ENCODE measurements at regions not wholly inside any gene's neighbourhood (a gene's known extent, or its start where the extent isn't known, plus 50 kb on each side); places are given as distances from the start of the nearest gene placed in this dataset.

GRCh38 chr5:72005671-72006070 is 101.6 kb upstream of the MAP1B start:
- Histone ChIP-seq H3K9ac (ENCODE audit: low read depth, low read length) (no peak overlapping the region), H3K27ac (ENCODE audit: low read depth, low read length) (no peak overlapping the region), H3K4me1 (ENCODE audit: insufficient read depth, low read length) (peaks cover 20% of the 10 kb centered on the region)

GRCh38 chr5:72006361-72006760 is 100.9 kb upstream of the MAP1B start:
- no peak overlapping the region for H3K4me3 ChIP-seq (ENCODE audit: low read length)
- WGBS = 41% methylated on average over 1 of the region's 1 CpG
- no peak overlapping the region for H3K9ac ChIP-seq (ENCODE audit: low read depth, low read length)
- no peaks in the 10 kb centered on the region for H3K27me3 ChIP-seq (ENCODE audit: insufficient read depth, low read length)
- no peaks in the 10 kb centered on the region for H3K36me3 ChIP-seq (ENCODE audit: insufficient read depth, low read length)
- no peaks in the 10 kb centered on the region for H3K9me3 ChIP-seq (ENCODE audit: insufficient read depth, low read depth, low read length)
- peaks cover 20% of the 10 kb centered on the region for H3K4me1 ChIP-seq (ENCODE audit: insufficient read depth, low read length)
- no peak overlapping the region for H3K27ac ChIP-seq (ENCODE audit: low read depth, low read length)

More at GRCh38 chr5:72005671-72006070, 101.6 kb upstream of the MAP1B start:
- Histone ChIP-seq H3K36me3 (ENCODE audit: insufficient read depth, low read length) (no peaks in the 10 kb centered on the region), H3K9me3 (ENCODE audit: insufficient read depth, low read depth, low read length) (no peaks in the 10 kb centered on the region), H3K4me3 (ENCODE audit: low read length) (no peak overlapping the region), H3K27me3 (ENCODE audit: insufficient read depth, low read length) (no peaks in the 10 kb centered on the region)

DNA sequence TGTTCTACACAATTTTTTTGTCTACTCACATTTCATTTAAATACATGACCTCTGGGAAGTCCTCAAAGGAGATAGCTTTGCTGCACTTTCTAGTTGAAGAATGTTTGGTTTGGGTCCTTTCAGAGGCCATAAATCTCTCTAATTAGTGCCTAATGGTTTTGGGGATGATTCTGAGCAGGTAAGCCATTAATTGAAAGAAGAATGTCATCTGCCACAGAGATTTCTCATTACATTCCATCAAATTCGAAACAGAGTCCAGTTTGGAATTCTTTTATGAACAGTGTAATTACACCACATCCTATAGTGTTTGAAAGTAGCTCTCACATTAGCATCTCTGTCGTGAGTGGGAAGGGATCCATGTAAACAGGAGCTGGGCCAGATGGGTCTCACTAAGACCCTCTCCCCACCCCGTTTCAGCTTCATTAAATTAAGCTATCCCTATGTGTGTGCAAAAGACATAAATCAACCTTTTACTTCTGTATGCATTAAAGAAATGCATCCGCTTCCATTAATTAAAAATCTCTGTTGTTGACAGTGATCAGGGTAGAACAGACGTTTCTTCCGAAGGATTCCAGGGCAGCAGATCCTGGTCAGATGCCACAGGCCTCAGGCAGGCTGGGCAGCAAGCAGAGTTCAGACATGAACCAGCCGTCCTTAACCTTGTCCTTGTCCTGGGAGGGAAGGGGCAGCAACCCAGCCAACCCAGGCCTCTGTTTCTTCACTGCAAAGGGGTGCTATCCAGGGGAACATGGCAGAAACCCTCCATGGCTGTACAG is 99.8 kb upstream of the MAP1B start:
- H3K27me3 ChIP-seq (ENCODE audit: insufficient read depth, low read length) = no peaks in the 10 kb centered on the region
- H3K36me3 ChIP-seq (ENCODE audit: insufficient read depth, low read length) = no peaks in the 10 kb centered on the region
- H3K27ac ChIP-seq (ENCODE audit: low read depth, low read length) = no peak overlapping the region
- 95% methylated on average over 6 of the region's 7 CpGs for WGBS
- H3K4me1 ChIP-seq (ENCODE audit: insufficient read depth, low read length) = peaks cover 20% of the 10 kb centered on the region
- no peak overlapping the region for H3K4me3 ChIP-seq (ENCODE audit: low read length)
- H3K9ac ChIP-seq (ENCODE audit: low read depth, low read length) = no peak overlapping the region
- no peaks in the 10 kb centered on the region for H3K9me3 ChIP-seq (ENCODE audit: insufficient read depth, low read depth, low read length)

DNA sequence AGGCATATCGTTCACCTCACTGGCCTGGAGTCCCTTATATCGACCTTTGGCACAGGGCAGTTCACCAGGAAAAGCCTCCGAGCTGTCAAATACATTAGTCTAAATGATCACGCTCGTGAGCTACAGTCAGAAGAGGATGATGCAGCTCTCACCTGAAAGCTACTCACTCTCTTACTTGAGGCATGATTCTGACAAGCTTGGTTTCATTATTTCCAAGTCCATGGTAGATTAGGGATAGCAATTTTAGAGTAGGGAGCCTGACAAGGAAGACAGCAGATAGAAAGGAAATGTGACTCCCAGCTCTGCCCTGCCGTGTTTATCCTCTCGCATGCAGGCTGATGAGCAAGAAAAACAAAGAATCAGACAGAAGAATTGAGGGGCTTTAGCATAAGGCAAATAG is 98.0 kb upstream of the MAP1B start:
- 70% methylated on average over 7 of the region's 7 CpGs for WGBS
- Histone ChIP-seq H3K4me1 (ENCODE audit: insufficient read depth, low read length) (peaks cover 27% of the 10 kb centered on the region), H3K4me3 (ENCODE audit: low read length) (no peak overlapping the region), H3K9me3 (ENCODE audit: insufficient read depth, low read depth, low read length) (no peaks in the 10 kb centered on the region), H3K27me3 (ENCODE audit: insufficient read depth, low read length) (no peaks in the 10 kb centered on the region), H3K36me3 (ENCODE audit: insufficient read depth, low read length) (no peaks in the 10 kb centered on the region), H3K27ac (ENCODE audit: low read depth, low read length) (no peak overlapping the region), H3K9ac (ENCODE audit: low read depth, low read length) (no peak overlapping the region)

DNA sequence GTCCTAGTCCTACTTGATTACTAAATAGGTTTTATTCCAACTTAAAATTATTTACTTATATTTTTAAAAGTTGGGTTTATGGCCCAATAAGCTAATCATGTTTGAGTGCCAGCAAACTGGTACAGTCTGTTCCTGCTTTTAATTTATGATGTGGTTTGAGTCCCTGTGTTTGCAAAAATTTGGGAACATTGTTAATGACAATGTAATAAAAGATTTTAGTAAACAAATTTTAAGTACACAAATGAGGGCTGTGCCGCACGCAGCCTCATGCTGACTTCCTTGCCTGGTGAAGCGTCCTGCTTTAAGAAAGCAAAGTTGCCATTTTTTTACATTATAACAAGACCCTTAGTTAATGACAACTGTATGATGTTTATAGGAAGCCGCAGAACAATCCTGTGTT is 96.8 kb upstream of the MAP1B start:
- H3K4me3 ChIP-seq (ENCODE audit: low read length) = no peak overlapping the region
- H3K36me3 ChIP-seq (ENCODE audit: insufficient read depth, low read length) = no peaks in the 10 kb centered on the region
- H3K27me3 ChIP-seq (ENCODE audit: insufficient read depth, low read length) = no peaks in the 10 kb centered on the region
- H3K4me1 ChIP-seq (ENCODE audit: insufficient read depth, low read length) = peaks cover 30% of the 10 kb centered on the region
- no peak overlapping the region for H3K9ac ChIP-seq (ENCODE audit: low read depth, low read length)
- WGBS = 92% methylated on average over 4 of the region's 4 CpGs
- no peak overlapping the region for H3K27ac ChIP-seq (ENCODE audit: low read depth, low read length)
- H3K9me3 ChIP-seq (ENCODE audit: insufficient read depth, low read depth, low read length) = no peaks in the 10 kb centered on the region

DNA sequence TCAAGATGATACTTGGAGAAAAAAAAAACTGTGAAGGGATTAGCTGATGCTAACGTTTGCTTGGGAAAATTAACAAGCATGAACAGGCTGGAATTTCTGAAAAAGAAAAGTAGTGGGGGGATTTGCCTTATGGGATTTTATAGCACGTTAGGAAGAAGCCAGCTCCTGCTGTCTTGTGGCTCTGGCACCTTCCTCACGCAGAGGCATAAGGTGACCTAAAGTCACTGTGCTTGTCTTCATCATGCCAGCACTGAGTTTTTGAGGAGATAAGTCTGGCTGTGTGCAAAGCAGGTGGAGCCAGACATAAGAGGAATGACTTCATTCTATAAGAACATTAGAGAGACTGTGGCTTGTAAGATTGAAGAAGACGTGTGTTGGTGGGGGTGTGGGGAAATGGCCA is 94.4 kb upstream of the MAP1B start:
- no peaks in the 10 kb centered on the region for H3K36me3 ChIP-seq (ENCODE audit: insufficient read depth, low read length)
- no peaks in the 10 kb centered on the region for H3K9me3 ChIP-seq (ENCODE audit: insufficient read depth, low read depth, low read length)
- WGBS = 74% methylated on average over 4 of the region's 4 CpGs
- H3K27me3 ChIP-seq (ENCODE audit: insufficient read depth, low read length) = no peaks in the 10 kb centered on the region
- H3K4me1 ChIP-seq (ENCODE audit: insufficient read depth, low read length) = peaks cover 17% of the 10 kb centered on the region
- no peak overlapping the region for H3K9ac ChIP-seq (ENCODE audit: low read depth, low read length)
- H3K27ac ChIP-seq (ENCODE audit: low read depth, low read length) = no peak overlapping the region
- H3K4me3 ChIP-seq (ENCODE audit: low read length) = no peak overlapping the region

GRCh38 chr5:72013766-72014624 is 93.3 kb upstream of the MAP1B start:
- H3K27me3 ChIP-seq (ENCODE audit: insufficient read depth, low read length) = no peaks in the 10 kb centered on the region

DNA sequence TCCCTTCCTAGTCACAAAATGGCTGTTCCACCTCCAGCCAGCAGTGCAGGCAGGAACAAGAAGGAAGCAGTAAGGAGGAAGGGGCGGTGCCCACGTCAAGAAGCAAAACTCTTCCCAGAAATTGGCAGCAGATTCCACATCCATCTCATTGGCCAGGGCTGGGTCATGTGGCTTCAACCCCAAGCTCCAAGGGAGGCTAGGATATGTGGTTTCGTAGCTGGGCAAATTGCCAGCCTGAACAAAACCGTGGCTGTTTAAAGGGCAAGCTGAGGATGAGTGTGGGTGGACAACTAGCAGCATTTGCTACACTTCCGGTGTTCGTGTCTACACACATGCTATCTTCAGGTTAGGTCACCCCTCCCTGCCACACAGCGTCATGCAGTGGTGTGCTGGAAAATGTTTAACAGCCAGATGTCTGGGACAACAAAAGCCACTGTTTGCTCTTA is 92.1 kb upstream of the MAP1B start:
- Histone ChIP-seq H3K27me3 (ENCODE audit: insufficient read depth, low read length) (no peaks in the 10 kb centered on the region), H3K9me3 (ENCODE audit: insufficient read depth, low read depth, low read length) (no peaks in the 10 kb centered on the region), H3K4me1 (ENCODE audit: insufficient read depth, low read length) (peaks cover 13% of the 10 kb centered on the region), H3K4me3 (ENCODE audit: low read length) (no peak overlapping the region), H3K36me3 (ENCODE audit: insufficient read depth, low read length) (no peaks in the 10 kb centered on the region), H3K9ac (ENCODE audit: low read depth, low read length) (no peak overlapping the region), H3K27ac (ENCODE audit: low read depth, low read length) (no peak overlapping the region)
- 92% methylated on average over 7 of the region's 7 CpGs for WGBS

More at GRCh38 chr5:72013766-72014624, 93.3 kb upstream of the MAP1B start:
- Histone ChIP-seq H3K9ac (ENCODE audit: low read depth, low read length) (no peak overlapping the region), H3K27ac (ENCODE audit: low read depth, low read length) (no peak overlapping the region), H3K4me1 (ENCODE audit: insufficient read depth, low read length) (peaks cover 17% of the 10 kb centered on the region), H3K36me3 (ENCODE audit: insufficient read depth, low read length) (no peaks in the 10 kb centered on the region), H3K4me3 (ENCODE audit: low read length) (no peak overlapping the region), H3K9me3 (ENCODE audit: insufficient read depth, low read depth, low read length) (no peaks in the 10 kb centered on the region)
- WGBS = 82% methylated on average over 9 of the region's 10 CpGs

GRCh38 chr5:72018143-72018803 is 89.0 kb upstream of the MAP1B start:
- WGBS = 47% methylated on average over 1 of the region's 1 CpG
- no peaks in the 10 kb centered on the region for H3K36me3 ChIP-seq (ENCODE audit: insufficient read depth, low read length)
- no peak overlapping the region for H3K9ac ChIP-seq (ENCODE audit: low read depth, low read length)
- H3K4me3 ChIP-seq (ENCODE audit: low read length) = no peak overlapping the region
- no peaks in the 10 kb centered on the region for H3K27me3 ChIP-seq (ENCODE audit: insufficient read depth, low read length)
- H3K9me3 ChIP-seq (ENCODE audit: insufficient read depth, low read depth, low read length) = no peaks in the 10 kb centered on the region
- H3K4me1 ChIP-seq (ENCODE audit: insufficient read depth, low read length) = peaks cover 21% of the 10 kb centered on the region
- no peak overlapping the region for H3K27ac ChIP-seq (ENCODE audit: low read depth, low read length)

DNA sequence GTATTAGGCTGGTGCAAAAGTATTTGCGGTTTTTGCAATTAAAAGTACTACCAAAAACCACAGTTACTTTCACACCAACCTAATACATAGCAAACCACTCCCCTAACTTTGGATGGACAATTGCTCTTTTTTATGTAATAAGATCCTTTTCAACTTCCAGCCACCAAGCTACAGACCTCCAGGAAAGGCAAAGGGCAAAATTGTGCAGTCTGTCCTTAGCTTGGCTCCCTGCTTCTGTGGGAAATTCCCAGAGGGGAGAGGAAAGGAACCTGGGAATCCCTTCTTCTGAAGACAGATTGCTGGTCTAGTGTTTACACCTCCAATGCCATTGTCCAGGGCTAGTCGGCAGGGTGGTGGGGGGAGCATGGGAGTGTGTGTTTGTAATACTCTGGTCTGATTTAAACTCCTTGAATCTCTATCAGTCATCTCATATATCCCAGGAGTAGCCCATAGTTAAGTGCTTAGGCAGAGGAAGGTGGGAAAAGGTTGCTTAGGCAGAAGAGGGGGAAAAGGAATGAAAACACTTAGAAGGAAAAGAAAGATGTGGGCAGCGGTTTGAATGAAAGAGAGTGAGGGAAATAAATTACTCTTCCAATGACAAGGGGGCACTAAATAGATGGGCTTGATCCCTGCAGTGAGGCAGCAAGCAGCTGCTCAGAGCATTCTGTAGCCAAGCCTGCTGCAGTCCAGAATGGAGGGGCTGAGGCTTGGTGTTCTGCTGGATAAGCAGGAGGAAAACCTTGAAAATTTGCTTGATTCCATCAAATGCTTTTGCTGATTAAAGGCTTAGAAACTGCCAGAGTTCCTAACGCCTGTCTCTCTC is 86.9 kb upstream of the MAP1B start:
- Histone ChIP-seq H3K9ac (ENCODE audit: low read depth, low read length) (no peak overlapping the region), H3K36me3 (ENCODE audit: insufficient read depth, low read length) (no peaks in the 10 kb centered on the region), H3K4me1 (ENCODE audit: insufficient read depth, low read length) (peaks cover 9% of the 10 kb centered on the region; the same call in 1 of the 2 replicates), H3K4me3 (ENCODE audit: low read length) (no peak overlapping the region), H3K27me3 (ENCODE audit: insufficient read depth, low read length) (no peaks in the 10 kb centered on the region), H3K27ac (ENCODE audit: low read depth, low read length) (no peak overlapping the region), H3K9me3 (ENCODE audit: insufficient read depth, low read depth, low read length) (no peaks in the 10 kb centered on the region)
- WGBS = 91% methylated on average over 3 of the region's 4 CpGs
